GM10266 (cell line): ENCODE measurements at regions not wholly inside any gene's neighbourhood (a gene's known extent, or its start where the extent isn't known, plus 50 kb on each side); places are given as distances from the start of the nearest gene placed in this dataset.

Source experiments
- DNase-seq: peaks from one replicate; pipeline ENCODE4 v3.0.0; 2012; ENCODE audit errors: extremely low spot score
- TF ChIP-seq, protein P1 (sequence below): IDR thresholded peaks from 2 replicates; pipeline ENCODE4 v1.5.1; 2012; ENCODE audit warnings: mild to moderate bottlenecking, low read depth; ENCODE audit not compliant: control insufficient read depth, insufficient read depth; ENCODE audit errors: missing control alignments

DNA sequence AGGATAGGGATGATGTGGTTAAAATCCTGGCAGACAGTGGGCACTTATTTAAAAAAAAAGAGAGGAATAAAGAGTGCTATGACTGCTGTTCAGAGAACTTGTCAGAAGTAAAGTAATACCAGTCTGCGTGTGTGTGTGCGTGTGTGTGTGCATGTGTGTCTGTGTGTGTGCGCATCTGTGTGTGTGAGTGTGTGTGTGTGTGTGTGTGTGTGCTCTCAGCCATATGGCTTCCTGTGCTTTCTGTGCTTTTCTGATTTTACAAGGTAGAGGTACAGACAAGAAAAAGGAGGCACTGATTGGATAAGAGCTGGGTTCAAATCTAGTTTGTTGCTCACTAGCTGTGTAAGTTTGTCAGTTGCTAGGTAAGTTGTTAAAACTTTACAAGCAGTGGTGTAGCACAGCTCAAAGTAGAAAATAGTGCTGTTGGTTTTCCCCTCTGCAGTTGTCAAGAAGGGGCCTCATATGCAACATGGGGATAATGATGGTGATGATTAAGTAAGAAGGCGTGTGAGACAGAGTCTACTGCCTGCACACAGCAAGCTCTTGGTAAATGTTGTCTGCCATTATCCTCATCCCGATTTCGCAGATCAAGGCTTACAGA is 155.3 kb upstream of the ZNF217 start:
- TF ChIP-seq, protein P1, sequence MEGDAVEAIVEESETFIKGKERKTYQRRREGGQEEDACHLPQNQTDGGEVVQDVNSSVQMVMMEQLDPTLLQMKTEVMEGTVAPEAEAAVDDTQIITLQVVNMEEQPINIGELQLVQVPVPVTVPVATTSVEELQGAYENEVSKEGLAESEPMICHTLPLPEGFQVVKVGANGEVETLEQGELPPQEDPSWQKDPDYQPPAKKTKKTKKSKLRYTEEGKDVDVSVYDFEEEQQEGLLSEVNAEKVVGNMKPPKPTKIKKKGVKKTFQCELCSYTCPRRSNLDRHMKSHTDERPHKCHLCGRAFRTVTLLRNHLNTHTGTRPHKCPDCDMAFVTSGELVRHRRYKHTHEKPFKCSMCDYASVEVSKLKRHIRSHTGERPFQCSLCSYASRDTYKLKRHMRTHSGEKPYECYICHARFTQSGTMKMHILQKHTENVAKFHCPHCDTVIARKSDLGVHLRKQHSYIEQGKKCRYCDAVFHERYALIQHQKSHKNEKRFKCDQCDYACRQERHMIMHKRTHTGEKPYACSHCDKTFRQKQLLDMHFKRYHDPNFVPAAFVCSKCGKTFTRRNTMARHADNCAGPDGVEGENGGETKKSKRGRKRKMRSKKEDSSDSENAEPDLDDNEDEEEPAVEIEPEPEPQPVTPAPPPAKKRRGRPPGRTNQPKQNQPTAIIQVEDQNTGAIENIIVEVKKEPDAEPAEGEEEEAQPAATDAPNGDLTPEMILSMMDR: no peak

DNA sequence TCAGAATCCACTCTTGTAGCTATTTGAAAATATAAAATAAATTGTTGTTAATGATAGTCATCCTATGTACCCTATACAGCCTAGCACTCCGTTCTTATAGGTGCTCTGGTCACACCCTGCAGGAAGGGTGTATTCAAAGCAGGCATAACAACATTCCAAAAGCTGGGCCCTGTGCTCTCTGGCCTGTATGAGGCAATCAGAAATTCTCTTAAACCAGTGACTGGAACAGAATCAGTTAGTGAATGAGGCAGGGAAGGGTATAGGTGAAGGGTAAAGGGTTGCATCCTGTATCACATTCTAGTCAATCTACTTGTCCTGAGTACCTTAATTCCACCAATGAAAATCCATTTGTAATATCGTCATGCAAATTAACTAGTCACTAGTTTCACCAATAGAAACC is 154.5 kb upstream of the ZNF217 start:
- TF ChIP-seq, protein P1: no peak
- no peak for DNase-seq

More for the DNA sequence above, 155.3 kb upstream of the ZNF217 start:
- DNase-seq: no peak

DNA sequence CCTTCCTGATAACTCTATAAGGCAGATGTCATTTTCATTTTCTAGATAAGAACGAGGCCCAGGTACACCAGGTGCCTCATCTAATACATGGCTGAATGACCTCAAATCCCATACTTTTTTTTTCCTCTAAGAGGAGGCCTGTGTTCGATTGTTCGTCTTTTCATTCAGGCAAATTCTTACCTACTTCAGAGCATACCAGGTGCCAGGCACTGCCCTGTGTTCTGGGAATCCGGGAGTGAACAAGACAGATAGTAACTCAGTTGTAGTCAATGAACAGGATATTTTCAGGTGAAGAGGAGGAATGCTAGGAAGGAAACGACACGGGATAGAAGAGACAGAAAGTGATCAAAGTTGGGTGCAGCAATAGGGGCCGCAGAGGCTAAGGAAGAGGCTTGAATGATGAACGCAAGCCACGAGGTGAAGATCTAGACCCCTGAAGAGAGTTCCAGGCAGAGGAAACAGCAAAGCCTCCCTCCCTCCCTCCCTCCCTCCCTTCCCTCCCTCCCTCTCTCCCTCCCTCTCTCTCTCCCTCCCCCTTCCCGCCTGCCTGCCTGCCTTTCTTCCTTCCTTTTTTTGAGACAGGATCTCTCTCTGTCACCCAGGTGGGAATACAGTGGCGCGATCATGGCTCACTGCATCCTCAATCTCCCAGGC is 150.1 kb upstream of the ZNF217 start:
- TF ChIP-seq, protein P1: no peak
- DNase-seq: no peak

DNA sequence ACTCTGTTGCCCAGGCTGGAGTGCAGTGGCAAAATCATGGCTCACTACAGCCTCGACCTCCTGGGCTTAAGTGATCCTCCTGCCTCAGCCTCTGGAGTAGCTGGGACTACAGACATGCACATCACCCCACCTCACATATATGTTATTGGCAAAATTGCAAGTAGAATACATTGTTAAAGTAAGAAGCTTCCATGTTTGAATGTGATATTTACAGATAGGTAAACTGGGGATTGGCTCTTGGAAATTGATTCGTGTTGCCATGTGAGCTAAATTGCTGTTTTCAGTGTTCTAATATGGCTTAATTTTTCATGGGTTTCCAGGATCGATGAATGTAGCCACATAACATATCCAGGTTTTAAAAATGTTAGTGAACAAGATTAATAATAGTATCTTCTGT is 149.0 kb upstream of the ZNF217 start:
- TF ChIP-seq, protein P1: no peak
- DNase-seq: no peak

DNA sequence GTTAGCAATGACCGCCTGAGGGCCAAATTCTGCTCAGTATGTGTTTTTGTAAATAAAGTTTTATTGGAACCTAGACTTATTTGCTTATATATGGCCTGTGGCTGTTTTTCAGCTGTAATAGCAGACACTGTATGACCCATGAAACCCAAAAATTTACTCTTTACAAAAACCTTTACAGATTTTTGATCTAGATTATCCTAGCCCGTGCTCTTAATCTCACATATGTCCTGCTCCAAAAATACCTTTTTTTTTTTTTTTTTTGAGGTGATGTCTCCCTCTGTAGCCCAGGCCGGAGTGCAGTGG is 148.0 kb upstream of the ZNF217 start:
- TF ChIP-seq, protein P1: no peak
- no peak for DNase-seq

DNA sequence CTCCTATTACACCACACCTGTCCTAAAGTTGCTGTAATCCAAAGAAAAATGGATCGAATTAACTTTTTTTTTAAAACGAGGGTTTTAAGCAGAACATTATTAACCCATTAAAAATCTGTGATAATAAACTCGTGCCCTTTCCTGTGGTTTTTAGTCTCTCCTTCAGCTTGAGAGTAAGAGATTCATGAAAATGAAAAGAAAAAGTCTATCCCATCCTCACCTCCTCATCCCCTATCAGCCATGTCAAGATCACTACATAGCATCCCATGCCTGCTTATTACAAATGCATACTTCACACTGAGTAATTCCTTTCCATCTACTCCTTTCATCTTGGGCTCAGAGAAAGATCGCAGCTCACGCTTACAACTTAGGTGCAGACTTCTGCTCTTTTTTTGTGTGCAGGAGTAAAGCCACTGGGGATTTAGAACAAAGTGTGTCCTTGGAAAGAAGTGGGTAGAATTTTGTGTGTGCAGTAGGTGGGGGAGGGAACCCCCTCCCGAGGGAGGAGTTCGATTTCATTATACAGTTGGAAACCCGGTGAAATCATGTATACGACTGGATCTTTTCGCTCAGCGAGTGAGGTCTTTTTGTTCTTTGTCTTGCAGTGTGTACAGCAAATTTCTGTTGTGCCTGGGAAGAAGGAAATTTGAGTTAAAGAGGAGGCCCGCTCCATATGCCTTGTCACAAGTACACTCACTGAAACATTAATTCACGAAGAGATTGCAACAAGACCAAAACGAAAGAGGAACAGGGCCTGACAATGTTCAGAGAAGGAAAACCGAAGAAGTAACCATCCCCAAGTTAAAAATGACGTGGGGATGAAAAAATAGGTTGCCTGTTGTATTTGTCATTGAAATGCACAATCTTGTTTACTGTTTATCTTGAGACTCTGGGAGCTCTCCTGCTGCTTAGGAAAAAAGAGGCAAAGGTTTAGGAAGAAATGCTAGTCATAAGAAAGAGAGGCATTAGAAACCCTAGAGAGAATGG is 146.5 kb upstream of the ZNF217 start:
- TF ChIP-seq, protein P1: no peak
- DNase-seq: no peak
